22Rv1 (cell line): ENCODE measurements at regions not wholly inside any gene's neighbourhood (a gene's known extent, or its start where the extent isn't known, plus 50 kb on each side); places are given as distances from the start of the nearest gene placed in this dataset.

Experiments
- CTCF ChIP-seq: fragments of 450-650 bp; IDR thresholded peaks from 2 replicates; pipeline ENCODE4 v1.5.1; 2017; ENCODE audit warnings: mild to moderate bottlenecking
- ZFX ChIP-seq: fragments of 450-650 bp; IDR thresholded peaks from 2 replicates; pipeline ENCODE4 v1.6.1; 2017; ENCODE audit warnings: antibody characterized with exemption, borderline replicate concordance

- TF ChIP-seq CTCF (no peak), ZFX (no peak)
Measured at GRCh38 chr18:76264198-76264875, 230.7 kb downstream of the ZNF516 start.
